ENCODE measurements at regions not wholly inside any gene's neighbourhood (a gene's known extent, or its start where the extent isn't known, plus 50 kb on each side); places are given as distances from the start of the nearest gene placed in this dataset.

GRCh38 chr6:169367507-169367906 is 113.9 kb upstream of the THBS2 start:
- no peaks in the 10 kb centered on the region for H3K9me1 ChIP-seq (replicated peaks; ENCODE audit: control insufficient read depth, extremely low read depth, insufficient read depth, low read length)
- TF ChIP-seq GATA2 (IDR thresholded peaks at IDR 0.05; ENCODE audit: insufficient read depth, insufficient read length, low read depth, low read length) (no peak), MYC (IDR thresholded peaks at IDR 0.05; ENCODE audit: low read depth, low read length) (no peak), CTCF (IDR thresholded peaks at IDR 0.05; ENCODE audit: extremely low read depth in 1 of 2, insufficient read depth in 1 of 2, low read depth in 1 of 2, low read length in 2 of 2) (no peak), MAX (IDR thresholded peaks at IDR 0.05; ENCODE audit: insufficient read depth, insufficient read length) (no peak), POLR2A (IDR thresholded peaks at IDR 0.05; ENCODE audit: low read depth, low read length) (no peak), JUN (IDR thresholded peaks at IDR 0.05; ENCODE audit: borderline replicate concordance, insufficient read depth, insufficient read length, low read depth) (no peak), POLR2AphosphoS5 (IDR thresholded peaks at IDR 0.05; ENCODE audit: insufficient read depth, low read depth, low read length) (no peak), EZH2 (IDR thresholded peaks at IDR 0.05; ENCODE audit: borderline replicate concordance, low read depth, low read length, severe bottlenecking) (no peak), FOS (IDR thresholded peaks at IDR 0.05; ENCODE audit: borderline replicate concordance, insufficient read depth, low read length) (no peak)
- CTCF ChIA-PET = no interaction called here
- no peaks in the 10 kb centered on the region for H4K20me1 ChIP-seq (replicated peaks; ENCODE audit: control insufficient read depth, extremely low read depth, insufficient read depth, low read length)
- no peak overlapping the region for H3K9ac ChIP-seq (replicated peaks; ENCODE audit: extremely low read depth, insufficient read depth, low read length)
- DNase-seq (ENCODE audit: low read depth, low spot score) = no peak
- no peaks in the 10 kb centered on the region for H3K79me2 ChIP-seq (ENCODE audit: control insufficient read depth, insufficient read depth, low read length)
- no peak overlapping the region for H3K27ac ChIP-seq (ENCODE audit: insufficient read depth, low read depth, low read length)
- H3K36me3 ChIP-seq (ENCODE audit: control insufficient read depth in 2 of 2, extremely low read depth in 1 of 2, insufficient read depth in 2 of 2, low read length in 2 of 2) = no peaks in the 10 kb centered on the region
- BruUV-seq (replicated peaks) = no TSS peak
- no peak for FAIRE-seq
- H2AFZ ChIP-seq (ENCODE audit: low read depth, low read length) = no peak overlapping the region
- H3K4me3 ChIP-seq (replicated peaks in 1 of 3; ENCODE audit: insufficient read depth in 1 of 3, low read depth in 1 of 3, low read length in 3 of 3) = no peak overlapping the region
- dilution Hi-C loops (cut with MboI; ENCODE audit: extremely low pct_ligation_motif_present, low sequenced_read_pairs) (no loop called here), intact Hi-C loops (cut with micrococcal nuclease) (no loop called here)
- H3K9me3 ChIP-seq (replicated peaks; ENCODE audit: control insufficient read depth, insufficient read depth, low read length) = peaks cover 2% of the 10 kb centered on the region
- POLR2A ChIA-PET = no interaction called here
- no peaks in the 10 kb centered on the region for H3K27me3 ChIP-seq (ENCODE audit: control insufficient read depth in 2 of 2, insufficient read depth in 2 of 2, low read length in 2 of 2)
- no peak overlapping the region for H3K4me2 ChIP-seq (ENCODE audit: insufficient read depth, low read length)
- no peaks in the 10 kb centered on the region for H3K4me1 ChIP-seq (ENCODE audit: control insufficient read depth, extremely low read depth, insufficient read depth, low read length)

Data from endothelial cell of umbilical vein (primary cell).